Activated CD8-positive, alpha-beta T cell treated with anti-CD3 and anti-CD28 coated beads for 36 hours (primary cell): ENCODE measurements at regions not wholly inside any gene's neighbourhood (a gene's known extent, or its start where the extent isn't known, plus 50 kb on each side); places are given as distances from the start of the nearest gene placed in this dataset.

Source experiments
- ATAC-seq: fragments of 200-7000 bp; cut with Tn5 transposase; one replicate; pipeline ENCODE4 v1.10.0; 2021; ENCODE audit warnings: mild to moderate bottlenecking, moderate library complexity
- CTCF ChIA-PET: fragments of 350-600 bp; sonication (Branson Sonifier 250); formaldehyde crosslinking; loops from one replicate; lab custom pipeline; 2021; ENCODE audit warnings: antibody characterized with exemption; lab: Charles Lee
- POLR2A ChIA-PET: fragments of 350-600 bp; sonication (Branson Sonifier 250); formaldehyde crosslinking; loops from one replicate; lab custom pipeline; 2021; ENCODE audit warnings: antibody characterized with exemption; lab: Charles Lee
- DNase-seq: peaks from one replicate; pipeline ENCODE4 v3.0.0-alpha.2; 2020
- H3K27ac Mint-ChIP-seq: one replicate; pipeline ENCODE4 v1.8.0; 2021; ENCODE audit warnings: mild to moderate bottlenecking, mixed read lengths
- H3K27me3 Mint-ChIP-seq: one replicate; pipeline ENCODE4 v1.8.0; 2021; ENCODE audit warnings: mixed read lengths
- H3K36me3 Mint-ChIP-seq: one replicate; pipeline ENCODE4 v1.8.0; 2021; ENCODE audit warnings: low read depth, mixed read lengths
- H3K4me1 Mint-ChIP-seq: one replicate; pipeline ENCODE4 v1.8.0; 2021; ENCODE audit warnings: low read depth, mixed read lengths
- H3K4me3 Mint-ChIP-seq: one replicate; pipeline ENCODE4 v1.8.0; 2021; ENCODE audit warnings: mild to moderate bottlenecking, moderate library complexity, mixed read lengths
- H3K9me3 Mint-ChIP-seq: one replicate; pipeline ENCODE4 v1.8.0; 2021; ENCODE audit warnings: mixed read lengths
- CTCF ChIP-seq: fragments of 200-600 bp; IDR thresholded peaks from one replicate; pipeline ENCODE4 v1.8.0; 2022; ENCODE audit warnings: antibody characterized with exemption, mild to moderate bottlenecking
- intact Hi-C: fragments of 100-400 bp; cut with micrococcal nuclease; formaldehyde crosslinking; loops from one replicate; pipeline ENCODE4 v1.10.0; 2022

GRCh38 chr4:181550381-181550780, 692.8 kb upstream of the TENM3 start:
- Mint-ChIP-seq H3K36me3 (no peaks in the 10 kb centered on the region), H3K27me3 (no peaks in the 10 kb centered on the region), H3K4me3 (no peak overlapping the region), H3K9me3 (peaks cover 4% of the 10 kb centered on the region), H3K4me1 (no peaks in the 10 kb centered on the region), H3K27ac (no peak overlapping the region)
- ChIA-PET POLR2A (no interaction called here), CTCF (no interaction called here)
- DNase-seq (no peak), ATAC-seq (no peak)
- TF ChIP-seq CTCF = no peak
- intact Hi-C loops = no loop called here

GRCh38 chr4:181559637-181560036, 683.6 kb upstream of the TENM3 start:
- no peak for DNase-seq
- no peaks in the 10 kb centered on the region for H3K36me3 Mint-ChIP-seq
- no peak overlapping the region for H3K4me3 Mint-ChIP-seq
- H3K4me1 Mint-ChIP-seq = no peaks in the 10 kb centered on the region
- H3K27me3 Mint-ChIP-seq = no peaks in the 10 kb centered on the region
- TF ChIP-seq CTCF = no peak
- POLR2A ChIA-PET = no interaction called here
- CTCF ChIA-PET = no interaction called here
- H3K27ac Mint-ChIP-seq = no peak overlapping the region
- intact Hi-C loops = no loop called here
- H3K9me3 Mint-ChIP-seq = peaks cover 5% of the 10 kb centered on the region
- ATAC-seq = no peak

GRCh38 chr4:181562399-181562798, 680.8 kb upstream of the TENM3 start:
- TF ChIP-seq CTCF = no peak
- ATAC-seq = no peak
- ChIA-PET POLR2A (no interaction called here), CTCF (no interaction called here)
- Mint-ChIP-seq H3K27ac (no peak overlapping the region), H3K4me1 (no peaks in the 10 kb centered on the region), H3K4me3 (no peak overlapping the region), H3K9me3 (peaks cover 5% of the 10 kb centered on the region), H3K27me3 (no peaks in the 10 kb centered on the region), H3K36me3 (no peaks in the 10 kb centered on the region)
- intact Hi-C loops = no loop called here
- no peak for DNase-seq

GRCh38 chr4:181564625-181565024, 678.6 kb upstream of the TENM3 start:
- Mint-ChIP-seq H3K4me3 (no peak overlapping the region), H3K4me1 (no peaks in the 10 kb centered on the region), H3K9me3 (peaks cover 5% of the 10 kb centered on the region), H3K36me3 (no peaks in the 10 kb centered on the region), H3K27me3 (no peaks in the 10 kb centered on the region), H3K27ac (no peak overlapping the region)
- ChIA-PET CTCF (no interaction called here), POLR2A (no interaction called here)
- DNase-seq (no peak), ATAC-seq (no peak)
- intact Hi-C loops = no loop called here
- TF ChIP-seq CTCF = no peak

GRCh38 chr4:181566490-181566889, 676.7 kb upstream of the TENM3 start:
- Mint-ChIP-seq H3K27me3 (no peaks in the 10 kb centered on the region), H3K4me3 (no peak overlapping the region), H3K9me3 (peaks cover 2% of the 10 kb centered on the region), H3K4me1 (no peaks in the 10 kb centered on the region), H3K27ac (no peak overlapping the region), H3K36me3 (no peaks in the 10 kb centered on the region)
- no peak for ATAC-seq
- CTCF ChIA-PET = no interaction called here
- POLR2A ChIA-PET = no interaction called here
- intact Hi-C loops = no loop called here
- TF ChIP-seq CTCF = no peak
- DNase-seq = no peak
